Epithelial cell of proximal tubule (primary cell): ENCODE measurements at regions not wholly inside any gene's neighbourhood (a gene's known extent, or its start where the extent isn't known, plus 50 kb on each side); places are given as distances from the start of the nearest gene placed in this dataset.
"Not testable (repeated sequence)": the region's sequence is repeated elsewhere in the genome, so short reads cannot be mapped to it uniquely, and the experiment has no call there.

Source experiments
- DNase-seq: peaks from one replicate; pipeline ENCODE4 v3.0.0-alpha.2; 2011; ENCODE audit warnings: low read depth
- H3K4me3 ChIP-seq: 2 replicates; pipeline ENCODE4 v1.5.1; 2011; ENCODE audit warnings: low read depth, mild to moderate bottlenecking, low read length
- TF ChIP-seq, protein P1 (sequence below): conservative IDR thresholded peaks from 2 replicates; pipeline ENCODE4 v1.5.1; 2012; ENCODE audit warnings: low read depth, mild to moderate bottlenecking, low read length

DNA sequence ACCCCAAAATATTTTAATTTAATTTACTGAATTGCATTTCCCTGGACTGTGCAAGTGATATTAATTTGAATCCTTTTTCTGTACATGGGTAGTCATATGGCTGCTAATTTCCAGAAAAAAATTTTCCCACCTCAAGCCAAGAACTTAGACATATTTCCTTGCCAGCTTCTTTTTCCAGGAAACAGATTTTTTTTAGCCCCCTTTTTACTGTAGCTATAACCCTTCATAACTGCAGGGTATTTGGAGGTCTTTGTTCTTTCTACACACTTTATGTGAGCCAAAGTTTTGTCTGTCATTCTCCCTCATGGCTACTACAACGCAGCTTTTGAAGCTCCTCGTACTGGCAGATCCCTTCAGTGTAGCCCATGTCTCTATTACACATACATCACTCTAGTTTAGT lies 261.2 kb upstream of the PIK3R1 start:
- TF ChIP-seq, protein P1, sequence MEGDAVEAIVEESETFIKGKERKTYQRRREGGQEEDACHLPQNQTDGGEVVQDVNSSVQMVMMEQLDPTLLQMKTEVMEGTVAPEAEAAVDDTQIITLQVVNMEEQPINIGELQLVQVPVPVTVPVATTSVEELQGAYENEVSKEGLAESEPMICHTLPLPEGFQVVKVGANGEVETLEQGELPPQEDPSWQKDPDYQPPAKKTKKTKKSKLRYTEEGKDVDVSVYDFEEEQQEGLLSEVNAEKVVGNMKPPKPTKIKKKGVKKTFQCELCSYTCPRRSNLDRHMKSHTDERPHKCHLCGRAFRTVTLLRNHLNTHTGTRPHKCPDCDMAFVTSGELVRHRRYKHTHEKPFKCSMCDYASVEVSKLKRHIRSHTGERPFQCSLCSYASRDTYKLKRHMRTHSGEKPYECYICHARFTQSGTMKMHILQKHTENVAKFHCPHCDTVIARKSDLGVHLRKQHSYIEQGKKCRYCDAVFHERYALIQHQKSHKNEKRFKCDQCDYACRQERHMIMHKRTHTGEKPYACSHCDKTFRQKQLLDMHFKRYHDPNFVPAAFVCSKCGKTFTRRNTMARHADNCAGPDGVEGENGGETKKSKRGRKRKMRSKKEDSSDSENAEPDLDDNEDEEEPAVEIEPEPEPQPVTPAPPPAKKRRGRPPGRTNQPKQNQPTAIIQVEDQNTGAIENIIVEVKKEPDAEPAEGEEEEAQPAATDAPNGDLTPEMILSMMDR: no peak
- no peak overlapping the region for H3K4me3 ChIP-seq
- no peak for DNase-seq

DNA sequence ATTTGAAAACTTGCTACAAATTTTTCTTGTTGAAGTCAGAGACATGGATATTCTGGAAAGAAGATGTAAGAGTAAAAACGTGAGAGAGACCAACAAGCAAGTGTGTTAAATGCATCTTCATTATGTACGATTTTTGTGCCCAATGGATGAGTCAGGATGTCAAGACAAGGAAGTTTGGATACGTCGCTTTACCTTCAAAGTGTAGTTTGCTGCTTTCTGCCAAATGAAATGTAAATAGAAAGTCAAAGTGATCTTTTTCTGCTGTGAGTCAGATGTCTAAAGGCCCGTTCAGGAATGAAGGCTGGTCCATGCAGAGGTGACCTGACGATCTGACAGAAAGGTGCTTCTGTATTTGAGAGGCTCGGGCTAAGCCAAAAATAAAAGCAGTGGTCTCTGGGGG lies 273.1 kb upstream of the PIK3R1 start:
- no peak for DNase-seq
- TF ChIP-seq, protein P1: no peak
- no peak overlapping the region for H3K4me3 ChIP-seq

DNA sequence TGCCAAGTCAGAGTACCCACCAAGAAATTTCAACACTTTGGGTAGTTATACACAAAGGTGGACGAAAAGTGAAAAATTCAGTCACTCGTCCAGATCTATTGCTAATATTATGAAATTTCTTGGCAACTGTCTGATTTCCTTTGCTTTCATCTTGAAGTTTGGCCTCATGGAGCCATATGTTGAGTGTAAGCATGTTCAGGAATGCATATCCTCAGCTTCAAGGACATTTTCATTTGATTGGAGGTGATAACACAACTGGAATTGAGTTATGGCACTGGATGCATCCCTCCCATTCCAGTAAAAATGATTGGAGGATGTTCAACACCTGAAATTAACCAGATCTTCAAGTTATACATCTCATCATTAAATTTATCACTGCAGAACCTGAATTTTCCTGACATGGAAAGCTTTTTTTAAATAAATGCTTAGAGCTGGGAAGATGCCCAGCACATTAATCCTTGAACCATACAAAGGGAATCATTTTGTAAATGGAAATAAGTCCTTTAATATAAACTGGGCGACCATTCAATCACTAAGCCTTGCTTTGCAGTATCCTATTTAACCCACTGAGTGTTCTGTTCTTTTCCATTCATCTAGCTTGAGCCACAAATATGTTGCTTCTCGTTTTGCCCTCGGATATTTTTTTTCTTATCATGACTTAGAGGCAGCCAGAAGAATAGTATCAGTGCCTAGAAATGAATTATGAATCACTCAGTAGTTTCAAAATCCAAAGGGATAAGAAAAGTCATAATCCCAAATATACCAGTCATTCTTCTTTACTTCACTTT lies 273.7 kb upstream of the PIK3R1 start:
- TF ChIP-seq, protein P1: no peak
- no peak for DNase-seq
- no peak overlapping the region for H3K4me3 ChIP-seq

DNA sequence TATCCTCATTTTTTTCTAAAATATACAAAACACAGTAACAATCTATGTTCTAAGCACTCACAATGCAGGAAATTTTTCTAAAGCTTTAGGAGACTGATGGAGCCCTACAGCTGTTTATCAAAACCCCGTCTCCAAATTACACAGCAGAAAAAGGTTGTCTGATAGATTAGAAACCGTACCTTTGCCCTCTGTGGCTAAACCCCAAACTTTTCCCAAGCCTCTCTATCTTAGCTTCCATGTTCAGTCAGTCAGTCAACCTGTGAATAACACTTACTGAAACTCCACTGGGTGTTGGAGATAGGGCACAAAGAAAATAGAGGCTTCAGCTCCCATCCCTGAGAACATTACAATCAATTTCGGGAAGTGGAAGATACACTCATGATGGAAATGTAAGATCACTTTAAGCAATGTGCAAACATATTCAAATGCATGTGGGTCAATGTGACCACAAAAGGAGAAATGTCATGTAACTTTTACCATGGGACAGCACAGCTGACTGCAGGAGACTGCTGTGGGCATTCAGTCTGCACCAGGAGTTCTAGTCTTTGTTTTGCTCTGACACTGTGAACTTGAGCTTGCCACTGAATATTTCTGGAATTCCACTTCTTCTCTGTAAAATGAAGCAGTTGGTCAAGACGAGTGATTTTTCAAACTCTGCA lies 279.5 kb upstream of the PIK3R1 start:
- TF ChIP-seq, protein P1: no peak

DNA sequence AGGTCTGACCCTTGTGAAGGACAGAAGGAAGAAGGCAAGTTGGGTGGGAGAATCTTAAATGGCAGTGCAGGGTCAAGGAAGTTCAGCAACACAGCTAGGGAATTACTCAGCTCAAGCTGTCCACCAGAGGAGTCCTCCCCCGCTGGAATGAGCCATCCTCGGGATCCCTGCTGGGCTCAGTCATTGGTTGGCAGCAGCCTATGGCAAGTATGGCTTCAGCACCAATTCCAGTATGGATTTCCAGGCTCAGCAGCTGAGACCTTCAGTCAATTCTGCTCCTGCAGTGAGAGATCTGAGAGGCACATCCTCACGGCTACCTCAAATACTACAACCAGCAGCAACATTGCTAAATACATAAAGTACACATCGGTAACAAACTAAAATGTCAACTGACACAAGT lies 280.6 kb upstream of the PIK3R1 start:
- no peak for DNase-seq
- TF ChIP-seq, protein P1: no peak
- no peak overlapping the region for H3K4me3 ChIP-seq

More for the DNA sequence above, 279.5 kb upstream of the PIK3R1 start:
- DNase-seq: no peak
- H3K4me3 ChIP-seq: no peak overlapping the region

DNA sequence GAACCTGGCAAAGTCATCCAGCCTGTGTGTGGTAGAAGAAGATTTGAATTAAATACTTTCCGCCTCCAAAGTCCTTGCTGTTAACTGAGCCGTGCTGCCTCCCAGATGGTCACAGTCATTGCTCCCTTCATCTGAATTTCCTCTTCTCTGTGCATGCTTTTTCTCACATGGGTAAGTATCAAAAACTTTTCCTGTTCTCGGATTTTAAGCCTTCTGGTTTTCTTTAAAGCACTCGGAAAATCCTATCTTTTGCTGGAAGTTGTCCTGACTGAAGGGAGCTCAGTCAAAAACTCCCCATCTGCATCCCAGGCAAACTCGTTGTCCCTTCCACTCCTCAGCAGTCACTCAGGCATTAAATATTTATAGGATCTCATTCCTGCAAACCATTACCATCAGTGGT lies 290.0 kb upstream of the PIK3R1 start:
- TF ChIP-seq, protein P1: no peak
- no peak overlapping the region for H3K4me3 ChIP-seq
- no peak for DNase-seq

DNA sequence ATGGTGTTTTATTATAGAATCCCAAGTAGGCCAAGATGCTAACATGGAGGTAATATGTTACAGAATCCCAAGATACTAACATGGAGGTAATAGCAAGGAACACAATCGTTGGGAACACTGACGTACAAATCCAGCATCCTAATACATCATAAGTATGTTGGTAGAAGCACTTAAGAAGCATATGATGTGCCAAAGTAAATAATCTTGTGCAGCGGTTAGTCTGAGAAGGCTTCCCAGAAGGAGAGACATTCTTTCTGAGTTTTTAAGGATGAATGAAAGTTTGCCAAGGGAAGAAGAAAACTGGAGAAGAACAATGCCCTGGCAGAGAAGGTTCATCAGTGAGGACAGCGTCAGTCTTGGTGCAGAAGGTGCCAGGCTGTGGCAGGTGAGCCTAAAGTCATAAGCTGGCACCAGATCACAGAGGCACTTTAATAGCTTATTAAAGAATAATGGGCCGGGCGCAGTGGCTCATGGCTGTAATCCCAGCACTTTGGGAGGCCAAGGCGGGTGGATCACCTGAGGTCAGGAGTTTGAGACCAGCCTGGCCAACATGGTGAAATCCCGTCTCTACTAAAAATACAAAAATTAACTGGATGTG lies 294.5 kb upstream of the PIK3R1 start:
- no peak overlapping the region for H3K4me3 ChIP-seq
- DNase-seq: no peak
- TF ChIP-seq, protein P1: no peak

DNA sequence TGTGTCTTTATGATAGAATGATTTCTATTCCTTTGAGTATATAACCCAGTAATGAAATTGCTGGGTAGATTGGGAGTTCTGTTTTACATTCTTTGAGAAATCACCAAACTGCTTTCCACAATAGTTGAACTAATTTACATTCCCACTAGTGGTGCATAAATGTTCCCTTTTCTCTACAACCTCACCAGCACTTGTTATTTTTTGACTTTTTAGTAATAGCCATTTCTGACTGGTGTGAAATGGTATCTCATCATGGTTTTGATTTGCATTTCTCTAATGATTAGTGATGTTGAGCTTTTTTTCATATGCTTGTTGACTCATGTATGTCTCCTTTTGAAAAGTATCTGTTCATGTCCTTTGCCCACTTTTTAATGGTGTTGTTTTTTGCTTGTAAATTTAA lies 296.0 kb upstream of the PIK3R1 start:
- DNase-seq, H3K4me3 ChIP-seq: not testable (repeated sequence)
